Stimulated activated CD4-positive, alpha-beta T cell treated with anti-CD3 and anti-CD28 coated beads, Interleukin-4, amount 100 ng/mL, for 24 hours (primary cell): ENCODE measurements at regions not wholly inside any gene's neighbourhood (a gene's known extent, or its start where the extent isn't known, plus 50 kb on each side); places are given as distances from the start of the nearest gene placed in this dataset.

ENCODE experiments used
- DNase-seq: peaks from one replicate; pipeline ENCODE4 v3.0.0-alpha.2; 2020

DNA sequence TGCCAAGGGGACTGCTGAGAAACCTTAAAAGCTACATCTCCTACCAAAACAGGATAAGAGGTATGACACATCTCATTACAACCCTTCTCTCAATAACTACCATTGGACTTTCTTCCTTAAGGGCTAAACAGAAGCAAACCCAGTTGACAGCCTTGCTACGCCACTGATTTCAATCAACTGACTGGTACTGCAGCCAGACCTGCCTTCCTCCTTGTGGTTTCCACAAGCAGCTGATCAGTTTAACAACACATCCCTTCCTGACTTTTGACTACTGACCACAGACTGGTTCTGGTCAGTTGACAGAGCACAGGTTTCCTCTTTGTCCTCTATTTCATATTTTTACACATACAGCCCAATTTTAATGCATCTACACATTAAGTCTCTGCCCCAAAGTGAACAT lies 108.8 kb downstream of the ADAMTS1 start:
- DNase-seq, result no peak

DNA sequence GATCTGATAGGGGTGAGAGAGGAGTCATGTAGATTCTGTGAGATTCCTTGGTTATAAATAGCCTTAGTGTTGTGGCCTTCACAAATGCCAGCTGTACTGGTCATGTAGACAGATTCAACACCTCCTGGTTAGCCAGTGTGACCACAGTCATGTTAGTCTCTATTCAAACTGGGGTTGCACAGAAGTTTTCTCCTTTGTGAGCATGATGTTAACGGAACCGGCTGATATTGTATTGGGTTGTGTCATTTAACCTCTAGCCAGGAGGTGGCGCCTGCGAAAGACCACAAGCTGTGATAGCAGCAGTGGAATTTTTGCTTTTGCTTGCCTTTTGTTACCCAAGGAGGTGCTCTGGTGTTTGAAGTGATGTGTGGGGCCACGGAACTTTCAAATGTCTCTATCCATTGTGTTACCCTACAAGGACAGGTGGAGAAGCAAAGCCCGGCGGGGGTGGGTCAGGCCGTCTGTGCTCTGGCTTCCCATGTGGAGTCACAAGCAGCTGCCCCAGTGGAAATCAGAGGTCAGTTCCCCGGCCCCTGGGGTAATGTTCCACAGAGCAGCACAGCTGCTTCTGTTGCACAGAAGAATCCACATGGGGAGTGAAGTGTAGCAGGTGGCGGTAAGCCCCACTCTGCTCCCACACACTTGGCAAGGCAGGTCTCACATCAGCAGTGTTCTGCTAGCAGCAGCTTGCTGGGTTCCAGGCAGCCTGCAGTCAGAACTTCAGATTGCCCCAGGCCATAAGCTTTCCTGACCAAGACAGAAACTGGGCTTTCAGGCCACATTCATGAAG lies 112.6 kb downstream of the ADAMTS1 start:
- DNase-seq, result peak; percentile 14

DNA sequence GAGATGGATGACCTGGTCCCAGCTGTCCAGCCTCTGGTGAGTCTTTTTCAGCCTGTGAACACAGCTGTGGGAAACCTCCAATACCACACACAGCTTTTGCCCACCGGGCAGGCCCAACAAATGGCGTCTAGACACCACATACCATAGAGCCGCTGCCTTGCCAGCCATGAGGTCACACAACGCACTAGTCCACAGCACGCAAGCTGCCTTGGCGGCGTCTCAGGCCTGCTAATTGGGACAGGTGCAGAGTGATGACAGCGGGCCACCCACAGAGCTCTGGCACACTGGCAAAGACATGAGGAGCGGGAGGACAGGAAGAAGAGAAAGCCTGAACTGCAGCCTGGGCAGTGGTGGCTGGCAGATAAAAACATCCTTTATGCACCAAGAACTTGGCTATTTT lies 125.5 kb downstream of the ADAMTS1 start:
- no peak for DNase-seq

DNA sequence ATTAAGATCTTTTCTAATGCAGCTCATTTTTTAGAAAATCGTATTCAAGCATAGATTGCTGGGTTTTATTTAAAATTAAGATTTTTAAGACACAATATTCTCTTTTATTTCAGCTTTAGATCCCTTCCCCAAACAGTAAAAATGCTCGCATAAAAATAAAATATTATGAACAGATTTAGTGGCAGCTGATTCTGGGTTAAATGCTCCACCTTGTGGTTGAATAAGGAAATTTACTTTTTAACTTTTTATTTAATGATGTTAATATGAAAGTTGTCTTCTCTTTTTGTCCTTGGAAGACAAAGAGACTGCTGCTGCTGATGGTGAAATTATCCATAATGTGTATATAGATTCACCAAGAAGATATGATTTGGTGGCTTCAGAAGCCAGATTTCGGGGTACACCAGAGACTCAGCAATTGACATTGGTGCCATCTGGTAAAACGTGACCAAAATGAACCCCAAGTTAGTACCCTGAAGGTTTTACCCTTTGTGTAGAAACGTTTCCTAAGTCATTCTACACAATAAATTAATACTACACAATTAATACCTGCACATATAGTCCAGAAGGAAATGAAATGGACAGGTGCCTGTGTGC lies 128.0 kb downstream of the ADAMTS1 start:
- no peak for DNase-seq

DNA sequence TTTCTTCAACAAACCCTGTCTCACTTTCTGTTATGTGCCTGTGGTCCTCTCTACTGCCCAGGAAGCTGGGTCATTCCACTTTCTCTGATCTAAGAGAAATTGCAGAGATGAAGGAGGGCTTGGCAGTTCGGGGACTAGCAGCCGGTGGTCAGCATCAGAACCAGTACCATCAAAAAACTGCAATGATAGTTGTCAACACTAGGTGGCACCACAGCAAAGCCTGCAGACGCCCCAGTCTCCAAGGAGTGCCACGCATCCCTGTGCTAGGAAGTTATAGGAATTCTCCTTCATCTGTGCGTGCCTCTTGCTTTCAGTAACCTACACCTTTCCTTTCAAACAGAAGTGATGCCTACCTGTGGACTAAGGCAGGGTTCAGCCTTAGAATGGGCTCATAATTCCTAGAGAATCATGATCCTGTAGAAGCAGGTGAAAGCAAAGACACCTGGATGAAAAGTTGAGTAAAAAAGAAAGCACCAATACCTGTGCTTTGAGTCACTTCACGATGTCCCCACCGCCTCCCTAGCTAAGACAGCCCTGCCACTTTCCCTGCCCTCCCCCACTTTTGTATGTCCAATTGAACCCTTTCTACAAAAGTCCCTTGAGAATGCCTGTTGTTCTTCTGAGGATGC lies 129.2 kb downstream of the ADAMTS1 start:
- peak; percentile 5 for DNase-seq

DNA sequence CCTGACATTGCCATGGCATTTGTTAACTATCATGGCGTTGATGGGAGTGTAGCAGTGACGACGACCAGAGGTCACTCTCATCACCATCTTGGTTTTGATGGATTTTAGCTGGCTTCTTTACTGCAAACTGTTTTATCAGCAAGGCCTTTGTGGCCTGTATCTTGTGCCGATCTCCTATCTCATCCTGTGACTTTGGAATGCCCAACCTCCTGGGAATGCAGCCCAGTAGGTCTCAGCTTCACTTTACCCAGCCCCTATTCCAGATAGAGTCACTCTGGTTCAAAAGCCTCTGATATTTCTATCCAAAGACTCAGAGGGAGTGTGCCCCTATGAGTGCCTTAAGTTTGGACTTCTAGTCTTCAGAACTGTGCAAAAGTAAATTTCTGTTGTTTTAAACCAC lies 130.1 kb downstream of the ADAMTS1 start:
- no peak for DNase-seq

DNA sequence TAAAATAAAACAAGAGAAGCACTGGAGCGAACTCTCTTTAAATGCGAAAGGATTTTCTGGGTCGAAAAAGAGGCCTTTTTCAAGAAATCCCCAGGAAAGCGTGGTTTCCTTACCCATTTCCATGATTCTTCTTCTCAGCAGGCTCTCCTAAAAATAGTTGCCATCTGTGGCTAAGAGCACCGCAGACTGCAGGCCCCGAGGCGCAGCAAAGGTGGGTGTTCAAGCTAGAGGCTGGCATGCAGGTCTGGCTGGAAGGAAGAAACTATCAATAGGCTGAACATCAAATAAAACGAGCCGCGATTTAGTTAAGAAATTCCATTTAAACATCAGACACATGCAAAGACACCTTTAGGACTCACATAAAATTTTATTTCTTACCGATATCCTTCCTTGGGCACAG lies 135.1 kb downstream of the ADAMTS1 start:
- DNase-seq, result no peak

DNA sequence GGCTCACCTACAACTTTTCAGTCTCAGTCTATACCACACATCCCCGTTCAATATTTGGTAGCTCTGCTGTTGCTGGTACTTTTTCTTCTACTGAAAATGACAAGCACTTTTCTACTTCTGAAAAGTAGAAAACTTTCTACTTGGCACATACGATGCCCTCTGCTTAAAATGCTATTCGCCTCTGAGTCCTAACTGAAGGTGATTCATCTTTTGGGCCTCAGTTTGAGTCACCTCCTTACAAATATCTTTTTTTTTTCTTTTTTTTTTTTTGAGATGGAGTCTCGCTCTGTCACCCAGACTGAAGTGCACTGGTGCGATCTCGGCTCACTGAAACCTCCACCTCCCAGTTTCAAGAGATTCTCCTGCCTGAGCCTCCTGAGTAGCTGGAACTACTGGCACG lies 136.0 kb upstream of the CYYR1 start:
- DNase-seq, result no peak

DNA sequence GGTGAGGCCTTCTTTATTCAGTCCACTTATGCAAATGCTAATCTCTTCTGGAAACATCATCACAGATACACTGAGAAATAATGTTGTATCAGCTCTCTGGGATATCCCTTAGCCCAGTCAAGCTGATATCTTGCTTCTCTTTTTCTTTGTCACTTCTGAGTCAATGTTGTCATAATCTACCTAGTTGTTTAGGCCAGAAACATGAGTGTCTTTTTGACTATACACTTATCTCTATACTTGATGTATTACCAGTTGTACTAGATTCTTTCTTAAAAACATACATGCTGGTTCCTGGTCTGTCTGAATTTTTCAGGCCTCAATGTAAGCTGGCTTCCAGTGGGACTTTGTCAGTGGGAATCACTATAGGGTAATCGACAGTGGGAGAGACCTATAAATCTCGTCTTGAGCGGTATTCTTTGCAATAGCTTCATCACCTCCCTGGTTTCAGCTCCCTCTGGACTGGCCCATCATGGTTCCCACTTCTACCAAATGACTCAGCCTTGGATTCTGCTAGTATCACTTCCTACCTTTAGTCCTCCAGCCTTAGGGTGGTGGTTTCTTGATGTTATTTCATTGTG lies 135.2 kb upstream of the CYYR1 start:
- no peak for DNase-seq

DNA sequence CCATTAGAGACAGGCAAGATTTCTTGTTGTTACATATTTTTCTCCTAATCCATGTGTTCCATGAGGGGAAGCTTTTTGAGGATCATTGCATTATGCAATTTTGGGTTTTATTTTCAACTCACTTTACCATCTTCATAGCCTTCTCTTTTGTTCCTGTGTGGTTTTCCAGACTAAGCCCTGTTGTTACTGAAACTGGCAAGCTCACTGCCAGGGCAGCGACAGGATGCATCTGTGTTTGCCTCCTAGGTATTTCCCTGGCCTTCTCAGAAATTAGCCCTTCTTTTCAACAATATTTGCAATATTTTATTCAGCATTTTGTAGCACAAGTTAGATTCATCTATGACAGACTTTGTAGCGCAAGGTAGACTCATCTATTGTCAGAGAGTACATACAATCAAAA lies 134.2 kb upstream of the CYYR1 start:
- no peak for DNase-seq

DNA sequence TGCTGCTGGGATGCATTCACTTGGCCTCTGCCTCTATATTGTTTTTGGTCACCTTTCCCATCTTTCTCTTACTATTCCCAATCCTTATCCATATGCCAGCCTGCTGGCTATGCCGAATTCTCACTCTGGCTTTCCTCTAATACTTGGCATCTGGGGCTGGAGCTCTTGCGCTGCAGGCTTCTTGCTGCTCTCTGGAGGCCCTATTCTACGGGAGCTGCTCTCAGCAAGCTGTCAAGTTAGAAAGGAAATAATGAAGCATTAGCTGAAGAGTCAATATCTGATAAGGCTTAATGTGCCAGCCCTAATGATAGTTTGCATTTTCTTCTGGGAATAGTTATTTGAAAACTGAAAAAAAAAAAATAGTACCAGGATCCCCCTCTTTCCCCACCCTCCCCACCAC lies 125.3 kb upstream of the CYYR1 start:
- DNase-seq, result no peak

DNA sequence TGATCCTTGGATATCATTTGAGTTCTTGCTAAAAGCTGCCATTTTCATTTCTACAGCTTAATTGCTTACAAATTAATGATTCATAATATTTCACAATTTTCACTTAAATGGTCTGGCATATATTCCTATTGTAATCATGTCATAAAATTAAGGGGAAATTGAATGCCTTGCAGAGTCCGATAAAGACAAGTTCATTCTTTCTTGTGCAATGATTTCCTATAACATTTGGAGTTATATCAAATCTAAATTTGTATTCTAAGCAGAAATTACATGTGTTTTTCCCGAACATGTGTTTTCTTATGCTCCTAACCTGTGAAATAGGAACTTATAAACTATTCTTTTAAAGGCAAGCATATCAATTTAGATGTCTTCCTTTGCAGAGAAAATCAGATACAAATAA lies 118.3 kb upstream of the CYYR1 start:
- no peak for DNase-seq

DNA sequence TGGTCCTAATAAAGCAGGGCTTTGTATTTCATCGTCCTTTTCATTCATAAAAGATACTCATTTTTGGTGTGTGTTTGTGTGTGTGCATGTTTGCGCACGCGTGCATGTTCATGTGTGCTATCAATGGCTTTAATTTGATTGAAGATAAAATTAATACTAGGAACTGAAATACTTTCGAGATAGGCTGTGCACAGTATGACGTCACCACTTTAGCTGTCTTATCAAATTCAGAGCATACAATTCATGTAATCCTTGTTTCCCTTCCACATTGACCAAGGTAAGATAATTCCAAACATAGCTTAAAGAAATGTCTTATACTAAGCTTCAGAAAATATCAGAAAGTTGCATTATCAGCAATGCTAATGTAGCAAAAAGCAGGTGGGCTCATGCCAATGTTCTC lies 113.6 kb upstream of the CYYR1 start:
- no peak for DNase-seq

DNA sequence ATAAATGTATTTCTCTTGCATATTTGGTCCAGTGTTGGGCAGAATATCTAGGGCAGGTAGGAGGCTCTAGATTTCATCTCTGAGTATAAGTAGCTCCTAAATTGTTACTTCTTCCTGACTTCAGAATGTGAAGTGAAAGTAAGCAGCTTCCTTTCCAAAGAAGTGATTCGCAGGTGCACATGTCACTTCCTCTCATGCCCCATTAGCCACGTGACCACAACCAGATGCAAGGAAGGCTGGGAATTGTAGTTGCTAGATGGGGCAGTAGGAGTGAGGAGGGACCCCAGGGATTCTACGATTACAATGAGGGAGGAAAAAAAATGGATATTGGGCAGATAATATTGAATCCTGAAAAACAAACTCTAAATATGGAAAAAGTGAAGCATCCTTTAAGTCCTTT lies 113.2 kb upstream of the CYYR1 start:
- DNase-seq, result peak; percentile 11

DNA sequence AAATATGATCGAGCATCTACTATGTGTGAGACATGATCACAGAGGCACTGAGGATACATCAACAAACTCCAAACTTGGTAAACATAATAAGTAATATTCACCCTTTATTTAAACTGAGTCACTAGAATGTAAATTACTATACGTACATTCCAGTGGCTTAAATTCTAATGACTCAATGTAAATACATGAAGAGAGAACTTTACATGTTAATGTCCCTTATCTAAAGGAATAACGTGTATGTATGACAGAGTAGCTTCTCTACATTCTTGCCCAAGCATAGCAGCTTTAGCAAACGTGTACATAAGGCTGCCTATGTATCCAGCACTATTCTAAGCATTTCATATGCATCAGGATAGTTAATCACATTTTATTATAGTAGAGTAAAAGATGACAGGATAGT lies 111.8 kb upstream of the CYYR1 start:
- DNase-seq, result no peak

DNA sequence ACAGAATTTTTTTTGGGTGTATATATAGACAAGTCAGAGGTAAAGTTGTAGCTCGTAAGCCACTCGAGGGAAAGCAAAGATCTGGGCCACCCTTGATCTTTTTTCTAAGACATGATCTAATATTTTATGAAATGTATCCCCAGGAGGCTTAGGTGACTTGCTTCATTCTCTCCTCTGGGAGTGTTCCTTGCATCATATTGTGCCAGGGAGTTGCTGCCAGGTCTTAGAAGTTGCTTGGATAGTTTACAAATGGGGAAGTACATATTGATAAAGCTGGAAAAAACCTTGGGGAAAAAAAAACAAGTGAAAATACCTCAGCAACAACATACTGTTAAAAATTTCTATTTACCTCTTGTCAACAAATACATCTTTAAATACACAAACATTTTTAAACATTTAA lies 110.9 kb upstream of the CYYR1 start:
- DNase-seq, result no peak

DNA sequence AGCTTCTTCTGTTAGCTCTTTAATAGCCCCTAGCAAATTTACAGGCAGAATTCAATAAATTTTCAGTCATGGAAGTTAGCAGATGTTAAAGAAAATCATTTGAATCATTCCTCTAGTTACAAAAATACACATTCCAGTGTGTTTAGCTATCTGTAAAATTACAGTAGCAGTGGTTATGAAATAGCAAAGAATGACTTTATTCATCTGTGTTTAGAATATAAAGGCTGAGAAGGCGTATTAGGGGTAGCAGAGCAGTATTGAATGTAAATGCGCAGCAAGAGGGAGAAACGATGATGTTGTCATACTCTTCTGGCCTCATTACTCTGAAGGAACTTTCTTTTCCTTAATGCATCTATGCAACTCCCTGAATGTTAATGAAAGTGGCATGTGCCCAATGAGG lies 106.2 kb upstream of the CYYR1 start:
- no peak for DNase-seq

DNA sequence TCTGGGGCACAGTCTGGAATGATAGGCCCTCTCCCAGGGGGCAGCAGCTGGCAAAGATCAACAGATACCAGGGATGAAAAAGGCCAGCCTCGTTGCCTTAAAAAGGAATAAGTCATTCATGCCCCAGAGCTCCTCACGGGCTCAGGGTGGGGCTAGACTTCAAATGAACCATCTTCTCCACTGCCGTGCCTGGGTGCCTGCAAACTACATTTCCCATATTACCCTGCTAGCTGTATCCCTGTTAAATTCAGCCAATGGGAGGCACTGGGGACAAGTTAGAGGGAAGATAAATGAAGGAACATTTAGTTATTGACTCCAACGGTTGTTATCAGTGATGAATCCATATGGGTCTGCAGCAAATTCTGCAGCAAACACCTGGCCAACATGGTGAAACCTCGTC lies 101.2 kb upstream of the CYYR1 start:
- DNase-seq, result no peak

DNA sequence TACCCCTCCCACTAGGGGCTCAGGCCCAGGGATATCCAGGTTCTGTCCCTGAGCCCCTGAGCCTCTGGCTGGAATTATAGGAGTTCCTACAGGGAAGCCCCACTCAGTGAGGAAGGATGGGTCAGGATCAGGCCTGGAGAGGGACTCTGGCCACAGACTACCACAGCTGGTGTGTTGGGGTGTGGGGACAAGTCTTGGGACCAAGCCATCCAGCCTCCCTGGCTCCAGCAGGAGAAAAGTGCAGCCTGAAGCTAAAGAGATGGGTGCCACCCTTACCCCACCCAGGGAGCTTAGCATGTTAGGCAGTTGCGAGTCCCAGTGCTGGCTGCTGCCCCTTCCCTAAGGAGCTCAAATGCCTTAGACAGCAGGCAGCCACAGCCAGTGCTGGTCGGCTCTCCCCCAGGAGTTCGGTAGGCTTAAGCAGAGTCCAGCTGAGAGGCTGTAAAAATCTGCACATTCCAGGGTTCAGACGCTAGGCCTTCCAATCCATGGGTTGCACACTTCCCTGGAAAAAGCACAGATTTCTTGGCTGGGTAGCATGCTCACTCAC lies 96.2 kb upstream of the CYYR1 start:
- DNase-seq, result no peak

DNA sequence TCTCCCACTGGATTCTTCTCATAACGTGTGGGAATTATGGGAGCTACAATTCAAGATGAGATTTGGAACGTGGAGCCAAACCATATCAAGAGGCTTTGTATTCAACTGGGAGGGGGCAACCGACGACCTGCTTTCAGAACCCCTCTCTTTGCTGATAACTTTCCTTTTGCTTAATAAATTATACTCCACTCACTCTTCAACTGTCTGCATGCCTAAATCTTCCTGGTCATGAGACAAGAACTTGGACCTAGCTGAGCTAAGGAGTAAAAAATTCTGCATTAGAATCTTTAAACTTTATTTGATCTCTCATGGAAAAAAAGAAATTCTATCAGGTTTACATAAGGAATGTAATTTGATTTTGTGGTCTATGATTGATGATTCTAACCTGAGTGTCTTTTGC lies 86.7 kb upstream of the CYYR1 start:
- no peak for DNase-seq

DNA sequence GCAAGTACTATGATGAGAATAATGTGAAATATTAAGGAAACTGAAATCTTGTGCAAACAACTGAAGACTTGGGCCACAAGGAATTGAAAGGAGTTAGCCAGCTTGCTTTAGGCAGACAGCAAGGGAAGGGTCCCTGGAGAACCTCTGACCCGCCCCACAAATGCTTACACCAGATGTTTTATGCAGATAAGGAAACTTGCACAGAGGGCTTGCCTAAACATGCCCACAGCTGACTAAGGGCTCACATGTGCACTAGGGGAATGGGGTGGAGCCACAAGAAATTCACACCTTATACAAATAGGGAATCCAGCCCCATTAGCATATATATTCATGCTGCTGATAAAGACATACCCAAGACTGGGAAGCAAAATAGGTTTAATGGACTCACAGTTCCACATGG lies 86.1 kb upstream of the CYYR1 start:
- DNase-seq, result no peak

DNA sequence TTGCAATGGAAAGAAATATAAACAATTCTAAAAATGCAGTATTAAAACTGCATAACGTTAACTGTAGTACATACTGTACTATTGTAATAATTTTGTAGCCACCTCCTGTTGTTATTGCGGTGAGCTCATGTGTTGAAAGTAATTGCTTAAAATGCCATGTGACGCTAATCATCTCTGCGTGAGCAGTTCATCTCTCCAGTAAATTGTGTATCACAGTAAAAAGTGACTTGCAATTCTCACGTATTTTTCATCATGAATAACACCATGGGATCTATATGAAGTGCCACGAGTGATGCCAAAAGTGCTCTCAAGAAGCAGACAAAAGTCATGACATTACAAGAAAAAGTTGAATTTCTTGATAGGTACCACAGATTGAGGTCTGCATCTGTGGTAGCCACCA lies 82.4 kb upstream of the CYYR1 start:
- no peak for DNase-seq

DNA sequence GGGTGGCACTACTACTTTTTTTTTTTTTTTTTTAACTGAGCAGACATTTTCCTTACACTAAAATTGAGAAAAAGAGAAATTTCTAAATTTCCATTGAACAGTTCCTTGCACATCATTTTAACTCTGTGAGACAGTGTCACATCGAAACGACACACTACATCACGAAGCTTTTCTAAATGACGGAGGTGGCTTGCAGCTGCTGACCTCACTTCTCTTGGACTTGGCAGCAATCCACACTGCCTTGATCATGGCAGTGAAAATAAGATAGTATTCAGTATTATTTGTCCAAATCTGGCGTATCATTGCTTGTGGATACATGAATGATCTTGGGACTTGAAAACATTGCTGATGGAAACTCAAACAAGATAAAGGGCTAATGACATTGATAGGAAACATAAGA lies 80.3 kb upstream of the CYYR1 start:
- no peak for DNase-seq

DNA sequence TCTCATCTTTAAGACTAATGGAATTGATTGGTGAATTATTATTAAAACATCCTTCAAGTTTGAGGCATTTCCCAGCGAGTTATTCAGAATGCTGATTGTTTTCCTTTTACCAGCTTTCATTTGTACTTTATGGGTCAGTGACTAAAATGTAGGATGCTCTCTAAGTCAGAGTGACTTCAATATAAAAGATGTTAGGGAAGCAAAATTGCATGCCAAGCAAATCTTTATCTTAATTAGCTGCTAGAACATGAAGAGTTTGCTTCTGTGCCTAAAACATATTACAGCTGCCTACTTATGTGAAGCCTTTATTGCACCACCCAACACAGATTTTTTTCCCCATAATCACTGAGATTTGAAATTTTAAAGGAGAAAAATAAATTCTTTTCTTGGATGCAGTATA lies 79.8 kb upstream of the CYYR1 start:
- no peak for DNase-seq
